Activated CD8-positive, alpha-beta T cell treated with anti-CD3 and anti-CD28 coated beads, Interleukin-2, amount 10 ng/mL, durations not matched to agents 7 days and 5 days (primary cell): ENCODE measurements at regions not wholly inside any gene's neighbourhood (a gene's known extent, or its start where the extent isn't known, plus 50 kb on each side); places are given as distances from the start of the nearest gene placed in this dataset.

Experiments
- ATAC-seq: fragments of 150-1000 bp; cut with Tn5 transposase; one replicate; pipeline ENCODE4 v1.10.0; 2021; ENCODE audit warnings: moderate library complexity
- CTCF ChIA-PET: fragments of 350-600 bp; sonication (Branson Sonifier 250); formaldehyde crosslinking; loops from one replicate; lab custom pipeline; 2021; ENCODE audit warnings: antibody characterized with exemption; lab: Charles Lee
- POLR2A ChIA-PET: fragments of 350-600 bp; sonication (Branson Sonifier 250); formaldehyde crosslinking; loops from one replicate; lab custom pipeline; 2021; ENCODE audit warnings: antibody characterized with exemption; lab: Charles Lee
- DNase-seq: peaks from one replicate; pipeline ENCODE4 v3.0.0-alpha.2; 2020
- H3K27ac Mint-ChIP-seq: one replicate; pipeline ENCODE4 v1.8.0; 2021; ENCODE audit warnings: mild to moderate bottlenecking, mixed read lengths
- H3K27me3 Mint-ChIP-seq: one replicate; pipeline ENCODE4 v1.8.0; 2021; ENCODE audit warnings: low read depth, mixed read lengths
- H3K36me3 Mint-ChIP-seq: one replicate; pipeline ENCODE4 v1.8.0; 2021; ENCODE audit warnings: low read depth, mixed read lengths
- H3K4me1 Mint-ChIP-seq: one replicate; pipeline ENCODE4 v1.8.0; 2021; ENCODE audit warnings: low read depth, mixed read lengths
- H3K4me3 Mint-ChIP-seq: one replicate; pipeline ENCODE4 v1.8.0; 2021; ENCODE audit warnings: mild to moderate bottlenecking, mixed read lengths
- H3K9me3 Mint-ChIP-seq: one replicate; pipeline ENCODE4 v1.8.0; 2022; ENCODE audit warnings: mixed read lengths; ENCODE audit not compliant: insufficient read depth

DNA sequence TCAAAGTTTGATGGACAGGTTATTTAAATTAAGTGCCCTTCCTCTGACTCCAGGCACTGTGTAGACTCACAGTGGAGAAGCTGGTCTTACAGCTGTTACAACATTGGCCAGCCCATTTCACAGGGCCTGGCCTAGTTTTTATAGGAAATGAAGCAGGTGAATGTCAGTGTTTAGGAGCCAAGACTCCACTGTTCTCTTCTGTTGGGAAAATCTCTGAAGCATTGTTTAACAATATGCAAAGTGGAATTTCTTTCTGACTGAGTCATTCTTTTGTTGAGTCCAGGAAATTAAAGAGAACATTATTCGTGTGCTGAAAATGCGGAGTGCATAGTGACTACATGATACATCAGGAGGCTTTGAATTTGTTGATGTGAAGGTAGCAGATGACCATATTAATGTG is 64.7 kb downstream of the ARRDC4 start:
- Mint-ChIP-seq H3K27me3 (no peaks in the 10 kb centered on the region), H3K4me1 (no peaks in the 10 kb centered on the region), H3K27ac (no peak overlapping the region), H3K9me3 (no peaks in the 10 kb centered on the region), H3K36me3 (no peaks in the 10 kb centered on the region), H3K4me3 (no peak overlapping the region)
- ATAC-seq (no peak), DNase-seq (no peak)
- ChIA-PET POLR2A (no interaction called here), CTCF (no interaction called here)

DNA sequence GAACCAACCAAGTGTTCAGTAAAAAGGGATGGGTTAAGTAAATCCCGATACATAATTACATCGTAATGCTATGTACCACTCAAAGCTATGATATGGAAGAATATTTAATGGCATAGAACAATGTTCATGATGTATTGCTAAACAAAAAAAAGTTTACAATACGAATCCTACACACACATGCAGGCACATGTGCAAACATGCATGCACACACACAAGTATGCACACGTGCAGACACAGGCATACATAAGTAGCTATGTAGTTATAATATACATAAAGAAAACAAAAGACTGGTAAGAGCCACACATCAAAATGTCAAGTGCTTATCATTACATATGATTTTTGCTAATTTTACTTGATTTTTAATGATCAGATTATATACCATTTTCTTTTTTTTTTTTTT is 74.2 kb downstream of the ARRDC4 start:
- ChIA-PET POLR2A (no interaction called here), CTCF (no interaction called here)
- no peaks in the 10 kb centered on the region for H3K9me3 Mint-ChIP-seq
- no peaks in the 10 kb centered on the region for H3K4me1 Mint-ChIP-seq
- DNase-seq (no peak), ATAC-seq (no peak)
- H3K36me3 Mint-ChIP-seq: no peaks in the 10 kb centered on the region
- H3K27ac Mint-ChIP-seq: no peak overlapping the region
- H3K4me3 Mint-ChIP-seq: no peak overlapping the region
- H3K27me3 Mint-ChIP-seq: no peaks in the 10 kb centered on the region

DNA sequence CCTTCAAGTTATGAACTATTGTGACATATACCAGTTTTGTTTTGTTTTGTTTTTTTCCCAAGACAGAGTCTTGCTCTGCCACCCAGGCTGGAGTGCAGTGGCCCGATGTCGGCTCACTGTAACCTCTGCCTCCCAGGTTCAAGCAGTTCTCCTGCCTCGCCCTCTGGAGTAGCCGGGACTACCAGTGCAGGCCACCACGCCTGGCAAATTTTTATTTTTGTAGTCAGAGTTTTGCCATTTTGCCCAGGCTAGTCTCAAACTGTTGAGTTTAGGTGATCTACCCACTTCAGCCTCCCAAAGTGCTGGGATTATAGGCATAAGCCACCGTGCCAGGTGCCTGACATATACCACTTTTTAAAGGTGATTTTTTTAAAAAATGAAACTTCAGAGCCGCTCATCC is 74.6 kb downstream of the ARRDC4 start:
- POLR2A ChIA-PET: no interaction called here
- ATAC-seq: no peak
- Mint-ChIP-seq H3K4me3 (no peak overlapping the region), H3K27me3 (no peaks in the 10 kb centered on the region), H3K27ac (no peak overlapping the region), H3K4me1 (no peaks in the 10 kb centered on the region), H3K36me3 (no peaks in the 10 kb centered on the region), H3K9me3 (no peaks in the 10 kb centered on the region)
- DNase-seq: no peak
- CTCF ChIA-PET: no interaction called here

DNA sequence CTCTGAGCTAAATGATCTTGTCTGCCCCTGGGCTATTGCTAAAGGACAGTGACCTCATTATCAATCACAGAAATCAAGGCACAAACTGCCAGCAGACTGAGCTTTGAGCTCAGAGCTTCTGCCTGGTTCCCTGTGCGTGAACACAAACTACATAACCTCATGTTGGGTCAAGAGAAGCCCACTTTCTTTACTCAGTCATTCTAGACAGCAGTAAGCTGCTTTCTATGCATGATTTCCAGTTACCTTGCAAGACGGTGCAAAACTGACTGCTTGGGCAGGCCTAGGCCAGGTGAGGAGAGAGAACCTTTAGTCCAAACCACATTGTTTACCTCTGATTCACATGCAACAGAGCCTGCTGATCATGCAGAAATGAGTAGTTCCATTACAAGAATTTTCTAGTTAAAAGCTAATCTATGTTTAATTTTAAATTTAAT is 75.1 kb downstream of the ARRDC4 start:
- H3K27ac Mint-ChIP-seq: no peak overlapping the region
- no peaks in the 10 kb centered on the region for H3K27me3 Mint-ChIP-seq
- H3K9me3 Mint-ChIP-seq: no peaks in the 10 kb centered on the region
- CTCF ChIA-PET: no interaction called here
- H3K4me3 Mint-ChIP-seq: no peak overlapping the region
- H3K4me1 Mint-ChIP-seq: no peaks in the 10 kb centered on the region
- H3K36me3 Mint-ChIP-seq: no peaks in the 10 kb centered on the region
- POLR2A ChIA-PET: no interaction called here
- ATAC-seq (no peak), DNase-seq (no peak)

DNA sequence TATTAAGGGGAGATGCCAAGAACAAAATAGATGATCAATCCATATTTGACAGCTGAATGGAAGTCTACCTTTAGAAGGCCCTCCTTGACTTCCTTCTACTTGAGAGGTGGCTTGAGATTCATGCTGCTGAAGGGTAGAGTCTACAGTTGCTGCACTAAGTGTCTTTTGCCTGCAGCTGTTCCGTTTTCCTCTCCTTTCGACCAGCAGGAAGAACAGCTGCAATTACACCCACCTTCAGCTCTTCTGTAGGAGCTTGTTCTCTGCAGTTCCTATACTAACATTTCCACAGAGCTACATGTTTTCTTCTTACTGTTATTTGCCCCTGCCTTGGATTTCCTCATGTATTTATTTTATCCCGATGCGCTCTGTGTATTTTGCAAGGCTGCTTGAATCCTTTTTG is 79.1 kb downstream of the ARRDC4 start:
- Mint-ChIP-seq H3K27me3 (no peaks in the 10 kb centered on the region), H3K9me3 (no peaks in the 10 kb centered on the region), H3K36me3 (no peaks in the 10 kb centered on the region), H3K27ac (no peak overlapping the region), H3K4me1 (no peaks in the 10 kb centered on the region), H3K4me3 (no peak overlapping the region)
- no peak for ATAC-seq
- ChIA-PET POLR2A (interaction anchor here (0.6 kb wide), 1 partner anchor 28 kb away, joined by 5 read pairs; no protein-coding TSS in a partner anchor), CTCF (no interaction called here)
- DNase-seq: no peak

DNA sequence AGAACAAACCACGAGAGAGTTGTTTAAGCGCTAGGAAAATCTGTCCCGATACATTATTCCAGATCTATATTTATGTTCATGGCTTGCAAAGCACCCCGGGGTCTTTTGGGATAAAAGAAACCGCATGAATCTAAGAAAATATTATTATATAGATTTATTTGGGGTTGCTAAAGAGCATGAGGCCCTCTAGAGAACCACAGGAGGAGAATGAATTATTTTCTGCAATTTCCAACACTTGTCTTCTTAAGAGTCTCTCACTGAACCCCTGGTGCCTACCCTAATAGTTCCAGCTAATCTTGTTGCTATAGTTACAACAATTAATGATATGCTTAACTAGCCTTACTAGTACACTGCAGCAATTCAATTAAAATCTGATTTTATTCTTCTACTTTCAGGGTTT is 79.6 kb downstream of the ARRDC4 start:
- ChIA-PET CTCF (no interaction called here), POLR2A (no interaction called here)
- no peaks in the 10 kb centered on the region for H3K27me3 Mint-ChIP-seq
- H3K4me3 Mint-ChIP-seq: no peak overlapping the region
- ATAC-seq (no peak), DNase-seq (no peak)
- H3K9me3 Mint-ChIP-seq: no peaks in the 10 kb centered on the region
- H3K4me1 Mint-ChIP-seq: no peaks in the 10 kb centered on the region
- H3K27ac Mint-ChIP-seq: no peak overlapping the region
- H3K36me3 Mint-ChIP-seq: no peaks in the 10 kb centered on the region

DNA sequence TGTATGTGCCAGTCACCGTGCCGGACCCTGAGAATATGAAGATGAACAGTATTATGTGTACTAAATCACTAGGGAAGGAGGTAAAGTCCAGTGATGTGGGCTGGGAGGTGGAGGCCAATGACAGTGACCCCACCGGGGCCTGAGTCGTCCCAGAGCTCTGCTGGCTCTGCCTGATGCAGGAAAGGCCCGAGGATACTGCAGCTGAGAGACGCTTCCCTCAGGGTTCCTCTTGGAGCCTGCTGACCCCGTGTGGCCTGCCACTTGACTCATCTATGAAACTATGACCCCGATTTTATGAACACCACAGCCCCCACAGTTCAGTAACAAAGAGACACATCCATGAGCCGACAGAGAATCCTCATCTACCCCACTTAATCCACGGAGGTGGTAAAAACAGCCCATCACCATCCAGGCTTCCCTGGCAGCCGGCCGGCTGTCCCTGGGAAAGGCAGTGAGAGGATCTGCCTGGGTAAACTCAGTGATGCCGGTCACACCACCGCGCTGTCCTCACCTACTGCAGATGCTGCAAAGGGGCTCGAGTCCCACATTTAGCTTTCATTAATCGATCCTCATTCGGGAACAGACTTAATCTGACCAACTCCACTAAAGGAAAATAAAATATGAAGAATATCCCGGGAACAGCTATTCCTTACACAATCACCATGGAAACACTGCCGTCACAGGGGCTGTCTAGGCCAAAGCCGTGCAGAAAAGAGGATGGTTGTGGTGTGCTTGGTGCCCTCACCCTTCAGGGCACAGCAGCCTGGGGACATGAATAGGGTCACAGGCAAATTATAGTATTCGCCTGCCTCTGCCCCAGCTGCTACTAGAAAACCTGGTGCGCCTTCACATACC is 82.9 kb downstream of the ARRDC4 start:
- H3K4me1 Mint-ChIP-seq: no peaks in the 10 kb centered on the region
- DNase-seq: no peak
- CTCF ChIA-PET: no interaction called here

DNA sequence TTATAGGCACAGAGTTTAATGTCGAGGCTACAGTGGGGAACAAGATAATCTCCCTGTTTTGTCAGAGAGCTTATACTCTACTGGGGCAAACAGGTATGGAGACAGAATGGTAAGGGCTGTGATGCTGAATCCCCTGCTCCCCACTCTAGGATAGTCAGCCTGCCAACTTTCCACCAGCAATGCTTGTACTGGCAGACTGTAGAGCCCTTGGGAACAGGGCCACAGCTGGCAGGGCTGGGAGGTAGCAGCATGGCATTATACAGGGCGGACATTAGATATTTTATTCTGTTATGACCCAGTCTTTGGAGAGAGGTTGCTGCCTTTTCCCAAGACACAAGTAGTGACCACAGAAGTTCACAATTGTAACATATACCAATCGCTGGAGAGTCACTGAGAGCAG is 91.2 kb downstream of the ARRDC4 start:
- ChIA-PET CTCF (no interaction called here), POLR2A (no interaction called here)
- no peak for DNase-seq
- no peaks in the 10 kb centered on the region for H3K27me3 Mint-ChIP-seq
- peaks cover 7% of the 10 kb centered on the region for H3K9me3 Mint-ChIP-seq
- no peaks in the 10 kb centered on the region for H3K4me1 Mint-ChIP-seq
- H3K36me3 Mint-ChIP-seq: no peaks in the 10 kb centered on the region
- ATAC-seq: no peak
- H3K27ac Mint-ChIP-seq: no peak overlapping the region
- H3K4me3 Mint-ChIP-seq: no peak overlapping the region

More for the DNA sequence above, 82.9 kb downstream of the ARRDC4 start:
- no peaks in the 10 kb centered on the region for H3K9me3 Mint-ChIP-seq
- H3K4me3 Mint-ChIP-seq: no peak overlapping the region
- H3K36me3 Mint-ChIP-seq: no peaks in the 10 kb centered on the region
- no peak for ATAC-seq
- no peaks in the 10 kb centered on the region for H3K27me3 Mint-ChIP-seq
- H3K27ac Mint-ChIP-seq: no peak overlapping the region
- POLR2A ChIA-PET: no interaction called here

DNA sequence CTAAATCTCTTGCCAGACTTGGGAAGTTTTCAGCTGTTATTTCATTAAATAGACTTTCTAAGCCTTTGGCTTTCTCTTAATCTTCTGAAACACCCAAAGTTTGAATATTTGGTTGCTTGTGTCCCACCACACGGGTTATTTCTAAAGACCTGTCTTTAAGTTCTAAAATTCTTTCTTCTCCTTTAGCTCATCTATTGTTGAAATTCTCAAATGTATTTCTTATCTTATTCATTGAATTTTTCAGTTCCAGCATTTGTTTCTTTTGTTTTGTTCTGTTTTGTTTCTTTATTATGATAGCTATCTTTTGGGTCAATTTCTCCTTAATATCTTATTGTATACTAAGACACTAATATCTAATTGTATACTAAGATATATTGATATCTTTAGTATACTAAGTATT is 97.0 kb downstream of the ARRDC4 start:
- peaks cover 16% of the 10 kb centered on the region for H3K9me3 Mint-ChIP-seq

DNA sequence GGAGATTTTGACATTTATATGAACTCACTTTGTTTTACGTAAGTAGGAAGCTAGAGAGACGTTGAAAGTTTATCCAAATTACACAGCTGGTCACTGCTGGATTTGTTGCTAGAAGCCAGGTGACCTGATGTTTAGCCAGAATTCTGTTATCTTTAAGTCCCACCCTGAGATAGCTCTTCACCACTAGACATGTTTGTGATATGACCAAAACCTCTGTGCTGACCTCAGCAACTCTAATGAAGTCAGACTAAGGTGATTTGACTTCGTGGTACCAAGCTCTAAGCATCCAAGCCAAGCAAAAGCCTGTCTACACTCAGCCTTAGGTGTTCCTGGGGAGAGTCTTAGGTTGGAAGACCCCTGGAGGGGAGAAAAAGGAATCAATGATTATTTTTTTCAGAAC is 102.4 kb downstream of the ARRDC4 start:
- DNase-seq (no peak), ATAC-seq (no peak)
- Mint-ChIP-seq H3K36me3 (no peaks in the 10 kb centered on the region), H3K4me1 (no peaks in the 10 kb centered on the region), H3K27me3 (no peaks in the 10 kb centered on the region), H3K9me3 (no peaks in the 10 kb centered on the region), H3K4me3 (no peak overlapping the region), H3K27ac (no peak overlapping the region)
- ChIA-PET CTCF (no interaction called here), POLR2A (no interaction called here)

More for the DNA sequence above, 97.0 kb downstream of the ARRDC4 start:
- Mint-ChIP-seq H3K36me3 (no peaks in the 10 kb centered on the region), H3K4me3 (no peak overlapping the region), H3K4me1 (no peaks in the 10 kb centered on the region), H3K27me3 (no peaks in the 10 kb centered on the region), H3K27ac (no peak overlapping the region)
- DNase-seq (no peak), ATAC-seq (no peak)
- ChIA-PET CTCF (no interaction called here), POLR2A (no interaction called here)

DNA sequence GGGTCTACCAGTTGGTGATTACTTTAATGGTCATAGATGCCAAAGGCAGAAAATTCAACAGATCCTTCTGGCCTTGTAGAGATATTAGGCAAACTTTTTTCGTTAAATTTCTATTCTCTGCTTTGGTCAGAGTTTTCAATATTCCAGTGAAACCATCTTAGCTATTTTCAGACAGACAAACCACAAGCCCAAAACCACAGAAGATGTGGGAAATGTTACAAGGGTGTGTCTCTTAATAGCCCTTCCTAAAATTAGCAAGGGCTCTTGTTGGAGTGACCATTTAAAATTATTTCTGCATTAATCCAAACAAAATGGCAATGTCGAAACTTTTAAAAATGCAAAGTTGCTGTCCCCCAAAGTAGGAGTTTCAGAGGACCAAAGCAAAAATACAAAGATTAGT is 102.8 kb downstream of the ARRDC4 start:
- no peaks in the 10 kb centered on the region for H3K36me3 Mint-ChIP-seq
- H3K4me1 Mint-ChIP-seq: no peaks in the 10 kb centered on the region
- H3K27ac Mint-ChIP-seq: no peak overlapping the region
- no peaks in the 10 kb centered on the region for H3K9me3 Mint-ChIP-seq
- POLR2A ChIA-PET: no interaction called here
- DNase-seq: no peak
- no peaks in the 10 kb centered on the region for H3K27me3 Mint-ChIP-seq
- CTCF ChIA-PET: no interaction called here
- no peak overlapping the region for H3K4me3 Mint-ChIP-seq
- ATAC-seq: no peak

DNA sequence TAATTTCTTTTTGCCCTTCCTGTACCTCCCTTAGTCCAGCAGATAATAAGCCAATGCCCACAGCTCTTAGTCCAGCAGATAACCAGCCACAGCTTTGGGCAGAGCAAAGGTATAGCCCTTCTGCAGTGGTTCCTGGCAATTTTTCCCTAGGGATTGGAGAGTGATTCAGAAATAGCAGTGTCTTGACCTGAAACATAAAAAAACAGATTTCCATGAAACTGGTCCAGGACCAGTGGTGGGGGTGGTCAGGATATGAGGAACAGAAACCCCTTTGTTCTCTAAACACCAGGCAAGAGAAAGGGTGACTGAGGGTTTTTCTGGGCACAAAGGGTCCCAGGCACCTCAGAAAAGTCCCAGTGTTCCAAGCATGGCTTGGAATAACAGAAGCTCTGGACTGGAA is 103.4 kb downstream of the ARRDC4 start:
- POLR2A ChIA-PET: no interaction called here
- ATAC-seq (no peak), DNase-seq (no peak)
- CTCF ChIA-PET: no interaction called here
- Mint-ChIP-seq H3K27ac (no peak overlapping the region), H3K27me3 (no peaks in the 10 kb centered on the region), H3K4me3 (no peak overlapping the region), H3K4me1 (no peaks in the 10 kb centered on the region), H3K36me3 (no peaks in the 10 kb centered on the region), H3K9me3 (no peaks in the 10 kb centered on the region)

DNA sequence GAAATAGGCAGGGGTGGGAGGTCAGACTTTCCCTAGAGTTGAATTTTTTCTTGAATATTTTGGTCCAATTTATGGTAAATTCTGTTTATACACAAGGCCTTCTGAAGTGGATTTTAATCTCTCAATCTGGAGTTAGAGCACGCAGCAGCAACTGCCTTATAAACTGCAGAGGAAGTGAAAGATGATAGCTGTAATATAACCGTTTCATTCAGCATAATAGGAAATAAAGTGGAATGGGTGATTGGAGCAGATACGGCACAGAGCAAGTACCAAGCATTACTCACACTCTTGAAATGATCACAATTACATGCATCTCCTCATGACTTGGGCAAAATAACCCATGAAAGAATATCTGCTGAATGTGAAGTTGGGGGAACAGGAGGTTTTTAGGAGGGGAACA is 106.8 kb downstream of the ARRDC4 start:
- peaks cover 2% of the 10 kb centered on the region for H3K27me3 Mint-ChIP-seq
- H3K4me3 Mint-ChIP-seq: no peak overlapping the region
- ATAC-seq: no peak
- no peak overlapping the region for H3K27ac Mint-ChIP-seq
- no peaks in the 10 kb centered on the region for H3K36me3 Mint-ChIP-seq
- POLR2A ChIA-PET: interaction anchor here (0.6 kb wide), 1 partner anchor 28 kb away, joined by 5 read pairs; no protein-coding TSS in a partner anchor
- no peaks in the 10 kb centered on the region for H3K4me1 Mint-ChIP-seq
- no peak for DNase-seq
- H3K9me3 Mint-ChIP-seq: no peaks in the 10 kb centered on the region
- CTCF ChIA-PET: no interaction called here
